ENCODE measurements at regions not wholly inside any gene's neighbourhood (a gene's known extent, or its start where the extent isn't known, plus 50 kb on each side); places are given as distances from the start of the nearest gene placed in this dataset.

GRCh38 chr20:50242548-50242862, 51.9 kb downstream of the CEBPB start:
- Histone ChIP-seq H3K36me3 (no peaks in the 10 kb centered on the region), H3K27ac (no peak overlapping the region), H3K27me3 (peaks cover 50% of the 10 kb centered on the region), H3K4me1 (peaks cover 15% of the 10 kb centered on the region), H3K9me3 (replicated peaks) (no peaks in the 10 kb centered on the region), H3K4me3 (no peak overlapping the region; the same call in 1 of the 2 replicates)
- DNase-seq: no peak

- H3K4me3 ChIP-seq: peak overlapping the region; percentile 30
- H3K27ac ChIP-seq: peak overlapping the region; percentile 10
- peaks cover 49% of the 10 kb centered on the region for H3K27me3 ChIP-seq
- H3K36me3 ChIP-seq: no peaks in the 10 kb centered on the region
- H3K4me1 ChIP-seq: peaks cover 15% of the 10 kb centered on the region
- H3K9me3 ChIP-seq (replicated peaks): no peaks in the 10 kb centered on the region
- peak; percentile 92 to 95 for DNase-seq
These were observed 52.4 kb downstream of the CEBPB start for GRCh38 chr20:50242863-50243609.

GRCh38 chr20:50243610-50244351, 53.2 kb downstream of the CEBPB start:
- Histone ChIP-seq H3K4me1 (peaks cover 15% of the 10 kb centered on the region), H3K36me3 (no peaks in the 10 kb centered on the region)
- DNase-seq: no peak

DNA sequence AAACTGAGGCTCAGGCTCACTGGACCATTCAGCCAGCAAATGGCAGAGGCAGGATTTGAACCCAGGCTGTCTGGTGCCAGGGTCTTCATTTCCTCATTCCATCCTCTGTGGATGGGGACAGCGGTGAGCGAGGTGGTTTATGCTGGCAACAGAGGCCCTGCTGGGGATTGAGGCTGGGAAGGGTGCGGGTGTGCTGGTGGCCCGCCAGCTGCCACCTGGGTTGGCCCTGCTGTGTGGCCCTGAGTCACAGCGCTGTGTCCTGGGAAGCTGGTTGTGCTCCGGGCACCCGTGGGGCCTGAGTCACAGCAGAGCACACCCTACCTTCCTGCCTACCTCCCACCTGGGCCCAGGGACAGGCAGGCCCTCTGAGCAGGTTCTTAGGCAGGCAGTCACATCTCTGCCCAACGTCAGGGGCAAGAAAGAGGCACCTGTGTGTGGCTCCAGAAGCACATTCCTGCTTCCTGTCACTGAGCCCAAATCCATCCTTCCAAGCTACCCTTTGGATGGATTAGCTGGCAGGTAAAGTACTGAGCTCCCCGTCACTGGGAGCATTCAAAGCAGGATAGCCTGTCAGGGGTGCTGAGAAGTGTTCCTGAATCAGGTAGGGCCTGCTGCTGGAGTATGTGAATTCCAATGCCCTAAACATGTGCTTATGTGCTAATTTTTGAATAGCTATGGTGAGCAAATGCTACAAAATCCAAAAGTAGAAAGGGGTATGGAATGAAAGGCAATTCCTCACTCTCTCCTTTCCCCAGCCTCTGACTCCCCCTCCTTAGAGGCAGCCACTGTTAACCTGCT, 53.9 kb downstream of the CEBPB start:
- DNase-seq: no peak
- Histone ChIP-seq H3K27me3 (peaks cover 35% of the 10 kb centered on the region), H3K36me3 (no peaks in the 10 kb centered on the region), H3K27ac (no peak overlapping the region), H3K9me3 (replicated peaks) (no peaks in the 10 kb centered on the region), H3K4me3 (no peak overlapping the region), H3K4me1 (peaks cover 15% of the 10 kb centered on the region)

More at GRCh38 chr20:50243610-50244351, 53.2 kb downstream of the CEBPB start:
- Histone ChIP-seq H3K4me3 (no peak overlapping the region), H3K27ac (no peak overlapping the region; the same call in 1 of the 2 replicates), H3K27me3 (peaks cover 42% of the 10 kb centered on the region), H3K9me3 (replicated peaks) (no peaks in the 10 kb centered on the region)

DNA sequence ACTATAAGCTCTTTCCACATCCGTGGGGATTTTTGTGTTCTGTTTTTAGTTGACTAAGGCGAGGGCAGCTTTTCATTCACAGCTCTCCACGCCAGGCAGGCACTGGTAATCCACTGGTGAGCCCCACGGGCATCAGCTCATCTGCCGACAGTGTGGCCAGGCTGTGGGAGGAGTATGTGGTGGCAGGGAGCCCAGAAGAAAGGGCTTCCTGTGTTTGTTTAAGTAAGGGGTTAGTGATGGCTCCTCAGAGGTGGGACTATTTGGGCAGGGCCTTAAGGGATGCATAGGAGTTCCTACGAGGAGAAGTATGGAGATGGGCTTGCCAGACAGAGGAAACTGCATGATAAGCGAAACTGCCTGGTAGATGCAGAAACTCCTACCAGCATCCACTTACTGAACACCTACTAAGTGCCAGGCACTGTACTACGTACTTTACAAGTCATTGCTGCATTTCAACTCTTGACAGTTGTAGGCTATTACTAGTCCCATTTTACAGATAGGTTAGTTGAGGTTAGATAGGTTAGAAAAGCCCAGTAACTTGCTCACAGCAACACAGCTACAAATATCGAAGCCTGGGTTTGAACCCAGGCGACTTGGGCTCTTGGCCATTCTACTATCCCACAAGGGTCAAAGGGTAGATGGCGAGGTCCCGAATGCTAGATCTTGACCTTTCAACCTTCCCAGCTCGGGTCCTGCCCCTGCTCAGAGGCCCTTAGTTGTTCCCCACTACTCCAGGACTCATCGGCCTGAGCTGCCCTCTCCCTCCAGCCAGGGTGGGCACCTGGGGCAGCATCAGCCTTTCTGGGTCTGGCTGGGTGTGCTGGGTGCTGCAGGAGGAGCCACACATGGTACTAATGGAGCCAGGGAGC, 55.1 kb downstream of the CEBPB start:
- no peaks in the 10 kb centered on the region for H3K9me3 ChIP-seq (replicated peaks)
- H3K27ac ChIP-seq: no peak overlapping the region
- H3K4me1 ChIP-seq: peaks cover 15% of the 10 kb centered on the region
- peaks cover 29% of the 10 kb centered on the region for H3K27me3 ChIP-seq
- no peaks in the 10 kb centered on the region for H3K36me3 ChIP-seq
- peak; percentile 53 to 70 for DNase-seq
- H3K4me3 ChIP-seq: no peak overlapping the region

DNA sequence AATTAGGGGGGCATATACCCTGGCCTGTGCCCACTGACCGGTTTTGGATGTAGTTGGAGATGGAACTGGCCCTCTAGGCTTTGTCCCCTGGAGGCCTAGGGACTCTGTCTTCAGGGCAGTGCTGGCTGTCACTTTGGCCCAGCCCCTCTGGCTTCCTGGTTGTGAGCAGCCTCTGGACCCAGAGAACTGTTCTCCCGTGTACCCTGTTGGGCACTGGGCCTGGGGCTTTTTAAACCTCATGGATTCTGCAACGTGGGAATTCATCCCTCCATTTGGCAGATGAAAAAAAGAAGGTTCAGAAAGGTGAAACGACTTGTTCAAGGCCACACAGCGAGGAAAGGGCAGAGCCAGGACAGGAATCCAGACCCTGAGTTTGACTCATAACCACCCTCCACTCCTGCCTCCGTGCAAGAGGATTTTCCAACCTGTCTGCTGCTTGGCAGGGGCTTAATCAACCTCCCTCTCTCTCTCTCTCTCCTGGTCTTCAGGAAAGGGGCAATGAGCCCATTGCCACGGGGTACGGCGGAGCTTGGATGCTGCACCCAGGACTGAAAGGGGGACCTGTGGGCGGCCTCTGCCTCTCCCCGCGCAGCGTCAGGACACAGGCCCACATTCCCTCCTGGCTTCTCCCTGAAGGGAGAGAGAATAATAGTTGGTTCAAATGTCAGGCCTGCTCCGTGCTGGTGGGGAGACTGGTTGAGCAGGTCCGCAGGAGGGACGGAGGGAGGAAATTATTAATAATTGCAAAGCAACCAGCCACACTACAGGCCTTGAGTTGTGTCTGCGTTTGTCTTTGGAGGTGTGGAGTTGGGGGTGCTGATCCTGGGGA, 56.0 kb downstream of the CEBPB start:
- Histone ChIP-seq H3K9me3 (replicated peaks) (no peaks in the 10 kb centered on the region), H3K4me1 (peaks cover 15% of the 10 kb centered on the region), H3K36me3 (no peaks in the 10 kb centered on the region), H3K27ac (no peak overlapping the region), H3K4me3 (no peak overlapping the region), H3K27me3 (peaks cover 22% of the 10 kb centered on the region)
- DNase-seq: no peak

DNA sequence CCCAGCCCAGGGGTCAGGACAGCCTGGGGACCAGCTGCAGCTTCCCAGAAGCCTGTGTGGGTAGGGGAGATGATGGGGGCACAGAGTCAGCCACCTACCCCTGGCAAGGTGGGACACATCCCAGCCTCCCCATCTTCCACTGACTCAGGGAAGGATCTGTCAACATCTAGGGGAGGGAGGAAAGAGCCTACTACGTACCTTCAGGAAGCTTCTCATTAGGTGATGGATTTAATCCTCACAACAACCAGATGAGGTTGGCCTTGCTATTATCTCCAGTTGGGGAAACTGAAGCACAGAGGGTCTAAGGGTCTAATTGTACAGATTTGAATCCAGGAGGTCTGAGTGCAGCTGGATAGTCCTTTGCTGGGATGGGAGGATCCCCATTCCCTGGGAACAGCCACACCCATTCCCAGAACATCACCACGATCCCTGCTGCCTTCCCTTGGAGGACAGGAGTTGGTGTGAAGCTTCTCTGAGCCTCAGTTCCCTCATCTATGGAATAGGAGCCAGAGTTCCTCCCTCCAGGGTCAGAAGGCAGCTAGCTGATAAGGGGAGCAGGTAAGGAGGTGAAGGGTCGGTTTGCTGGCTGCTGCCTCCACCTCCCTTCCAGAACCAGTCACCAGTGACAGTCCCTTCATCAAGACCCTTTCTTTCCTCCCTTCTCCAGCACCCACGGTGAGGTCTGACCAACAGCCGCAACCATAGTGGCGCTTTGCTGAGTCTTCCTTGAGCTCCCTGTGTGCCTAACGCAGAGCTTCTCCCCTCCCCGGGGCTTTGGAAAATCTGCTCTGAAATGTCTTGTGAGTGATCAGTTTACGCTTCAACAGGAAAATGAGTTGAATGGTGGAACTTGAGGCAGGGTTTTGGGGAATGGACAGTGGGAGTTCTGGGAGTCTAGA, 56.8 kb downstream of the CEBPB start:
- Histone ChIP-seq H3K4me3 (no peak overlapping the region), H3K4me1 (peaks cover 13% of the 10 kb centered on the region), H3K36me3 (no peaks in the 10 kb centered on the region), H3K9me3 (replicated peaks) (no peaks in the 10 kb centered on the region), H3K27me3 (peaks cover 15% of the 10 kb centered on the region), H3K27ac (no peak overlapping the region)
- no peak for DNase-seq

DNA sequence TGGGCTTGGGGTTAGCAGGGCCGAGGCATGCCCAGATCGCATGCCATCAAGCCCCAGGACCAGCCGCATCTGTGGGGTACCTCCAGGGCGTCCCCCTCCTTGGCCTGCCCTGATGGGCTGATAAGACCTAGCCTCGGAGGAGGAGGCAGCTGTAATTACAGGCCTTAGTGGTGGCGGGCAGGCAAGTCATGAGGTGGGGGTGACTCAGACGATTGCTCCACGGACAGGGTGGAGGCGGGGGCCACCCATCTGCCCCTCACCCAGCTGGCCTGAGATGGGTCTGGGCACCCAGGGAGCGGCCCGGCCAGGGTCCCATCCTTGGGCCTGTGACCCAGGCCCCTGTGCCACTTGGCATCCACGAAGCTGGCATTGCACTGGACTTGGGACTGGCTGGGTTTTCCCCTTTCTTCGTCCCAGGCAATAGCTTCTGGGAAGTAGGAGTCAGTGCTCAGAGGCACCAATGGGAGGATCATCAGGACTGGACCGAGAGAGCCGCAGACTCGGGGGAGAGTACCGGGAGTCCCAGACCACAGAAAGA, 57.5 kb downstream of the CEBPB start:
- Histone ChIP-seq H3K27ac (no peak overlapping the region), H3K27me3 (peaks cover 10% of the 10 kb centered on the region), H3K36me3 (no peaks in the 10 kb centered on the region), H3K9me3 (replicated peaks) (no peaks in the 10 kb centered on the region), H3K4me3 (no peak overlapping the region), H3K4me1 (peaks cover 6% of the 10 kb centered on the region)
- no peak for DNase-seq

- H3K36me3 ChIP-seq: no peaks in the 10 kb centered on the region
These were observed 59.1 kb downstream of the CEBPB start for GRCh38 chr20:50249447-50250388.

GRCh38 chr20:50250679-50251382, 60.2 kb downstream of the CEBPB start:
- no peak for DNase-seq
- H3K4me1 ChIP-seq: no peaks in the 10 kb centered on the region

More at GRCh38 chr20:50249447-50250388, 59.1 kb downstream of the CEBPB start:
- Histone ChIP-seq H3K27me3 (peaks cover 7% of the 10 kb centered on the region), H3K4me1 (no peaks in the 10 kb centered on the region), H3K4me3 (no peak overlapping the region), H3K27ac (no peak overlapping the region), H3K9me3 (replicated peaks) (no peaks in the 10 kb centered on the region)
- DNase-seq: no peak

DNA sequence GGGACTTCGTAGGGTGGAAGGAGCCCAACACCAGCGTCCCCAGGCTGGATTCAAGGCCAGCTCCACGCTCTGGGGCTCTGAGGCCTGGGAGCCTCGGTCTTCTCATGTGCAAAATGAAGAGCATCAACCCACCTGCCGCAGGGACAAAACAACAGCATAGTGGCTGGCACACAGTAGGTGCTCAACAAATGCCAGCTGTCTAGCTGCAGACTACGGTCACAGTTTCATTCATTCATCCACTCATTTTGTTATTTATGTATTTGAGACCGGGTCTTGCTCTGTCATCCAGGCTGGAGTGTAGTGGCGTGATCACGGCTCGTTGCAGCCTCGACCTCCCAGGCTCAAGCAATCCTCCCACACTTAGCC, 60.7 kb downstream of the CEBPB start:
- Histone ChIP-seq H3K4me3 (no peak overlapping the region), H3K9me3 (replicated peaks) (no peaks in the 10 kb centered on the region), H3K4me1 (no peaks in the 10 kb centered on the region), H3K27ac (no peak overlapping the region), H3K36me3 (no peaks in the 10 kb centered on the region), H3K27me3 (peaks cover 7% of the 10 kb centered on the region)
- DNase-seq: no peak

More at GRCh38 chr20:50250679-50251382, 60.2 kb downstream of the CEBPB start:
- Histone ChIP-seq H3K36me3 (no peaks in the 10 kb centered on the region), H3K27ac (no peak overlapping the region), H3K27me3 (peaks cover 7% of the 10 kb centered on the region), H3K9me3 (replicated peaks) (no peaks in the 10 kb centered on the region), H3K4me3 (no peak overlapping the region)

All from SJCRH30 (cell line).